Gastroesophageal sphincter (tissue), 3 donors: ENCODE measurements at regions not wholly inside any gene's neighbourhood (a gene's known extent, or its start where the extent isn't known, plus 50 kb on each side); places are given as distances from the start of the nearest gene placed in this dataset.

Experiments
- POLR2A ChIP-seq, 2 donors: fragments of 450-650 bp; IDR thresholded peaks; one replicate each; pipeline ENCODE4 v1.6.1; 2017; ENCODE audit warnings: antibody characterized with exemption in 2 of 2, mild to moderate bottlenecking in 2 of 2, moderate library complexity in 1 of 2
- TF ChIP-seq, protein P1 (sequence below), 4 experiments: fragments of 200-600 bp in 2 of 4; fragments of 450-650 bp in 2 of 4; sonication (generic) in 1 of 4; IDR thresholded peaks; one replicate each; pipeline ENCODE4 v1.5.1; 2017 to 2019; ENCODE audit warnings: antibody characterized with exemption in 4 of 4, mild to moderate bottlenecking in 2 of 4, moderate library complexity in 2 of 4

DNA sequence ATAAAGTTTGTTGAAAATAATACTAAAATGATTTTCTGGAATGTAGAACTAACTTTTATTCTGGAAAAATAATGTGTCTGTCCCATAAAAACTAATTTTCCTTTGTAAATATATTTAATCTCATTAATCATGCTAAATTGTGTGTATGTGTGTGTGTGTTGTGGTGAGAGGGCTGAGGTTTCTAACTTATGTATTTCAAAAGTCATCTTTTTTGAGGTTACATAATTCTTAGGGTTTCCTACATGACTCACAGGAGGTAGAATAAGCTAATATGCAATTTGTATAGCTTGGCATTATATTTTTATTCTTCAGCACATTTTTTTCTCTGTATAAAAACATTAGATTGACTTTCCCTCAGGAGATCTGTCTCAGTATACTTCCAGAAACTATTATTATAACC is 64.1 kb upstream of the CLVS2 start:
- TF ChIP-seq, protein P1, sequence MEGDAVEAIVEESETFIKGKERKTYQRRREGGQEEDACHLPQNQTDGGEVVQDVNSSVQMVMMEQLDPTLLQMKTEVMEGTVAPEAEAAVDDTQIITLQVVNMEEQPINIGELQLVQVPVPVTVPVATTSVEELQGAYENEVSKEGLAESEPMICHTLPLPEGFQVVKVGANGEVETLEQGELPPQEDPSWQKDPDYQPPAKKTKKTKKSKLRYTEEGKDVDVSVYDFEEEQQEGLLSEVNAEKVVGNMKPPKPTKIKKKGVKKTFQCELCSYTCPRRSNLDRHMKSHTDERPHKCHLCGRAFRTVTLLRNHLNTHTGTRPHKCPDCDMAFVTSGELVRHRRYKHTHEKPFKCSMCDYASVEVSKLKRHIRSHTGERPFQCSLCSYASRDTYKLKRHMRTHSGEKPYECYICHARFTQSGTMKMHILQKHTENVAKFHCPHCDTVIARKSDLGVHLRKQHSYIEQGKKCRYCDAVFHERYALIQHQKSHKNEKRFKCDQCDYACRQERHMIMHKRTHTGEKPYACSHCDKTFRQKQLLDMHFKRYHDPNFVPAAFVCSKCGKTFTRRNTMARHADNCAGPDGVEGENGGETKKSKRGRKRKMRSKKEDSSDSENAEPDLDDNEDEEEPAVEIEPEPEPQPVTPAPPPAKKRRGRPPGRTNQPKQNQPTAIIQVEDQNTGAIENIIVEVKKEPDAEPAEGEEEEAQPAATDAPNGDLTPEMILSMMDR (IDR thresholded peaks at IDR 0.05), result no peak
- TF ChIP-seq POLR2A (IDR thresholded peaks at IDR 0.05), result no peak
